Adrenal gland (tissue), 9 donors: ENCODE measurements at regions not wholly inside any gene's neighbourhood (a gene's known extent, or its start where the extent isn't known, plus 50 kb on each side); places are given as distances from the start of the nearest gene placed in this dataset.

Source experiments
- DNase-seq, 7 donors: peaks; one replicate each; pipeline ENCODE4 v3.0.0-alpha.2; 2019 to 2020
- H3K27ac ChIP-seq, 5 donors: fragments of 200-600 bp; sonication (generic) in 4 of 5; 1 replicate in 3 of 5; 2 replicates in 2 of 5; pipeline versions ENCODE4 v1.5.1 to v1.8.0; 2016 to 2020; ENCODE audit warnings: mild to moderate bottlenecking in 1 of 5
- H3K27me3 ChIP-seq: fragments of 200-600 bp; 2 replicates; pipeline ENCODE4 v1.8.0; 2021
- H3K36me3 ChIP-seq, 2 donors: fragments of 200-600 bp; replicated peaks in 1 of 2; 1 replicate in 1 of 2; 2 replicates in 1 of 2; pipeline versions ENCODE4 v1.5.1 to v1.8.0; 2018 to 2022
- H3K4me1 ChIP-seq, 2 donors: fragments of 200-600 bp; replicated peaks in 1 of 2; 1 replicate in 1 of 2; 2 replicates in 1 of 2; pipeline versions ENCODE4 v1.5.1 to v1.8.0; 2018 to 2021
- H3K4me3 ChIP-seq, 4 donors: fragments of 200-600 bp; sonication (generic) in 3 of 4; one replicate each; pipeline ENCODE4 v1.5.1; 2016 to 2018
- H3K9me3 ChIP-seq, 3 donors: fragments of 200-600 bp; sonication (generic) in 1 of 3; replicated peaks in 1 of 3; 1 replicate in 2 of 3; 2 replicates in 1 of 3; pipeline versions ENCODE4 v1.5.1 to v1.8.0; 2016 to 2021
- POLR2A ChIP-seq, 2 donors: fragments of 450-650 bp; IDR thresholded peaks; one replicate each; pipeline ENCODE4 v1.6.1; 2017; ENCODE audit warnings: antibody characterized with exemption in 2 of 2, mild to moderate bottlenecking in 2 of 2, moderate library complexity in 1 of 2
- WGBS, 4 donors: extraction: QIAGEN DNeasy Blood & Tissue Kit in 2 of 4; methylation state at CpG; one replicate each; pipeline versions ENCODE4 v1.1.5 to v1.1.7; 2013 to 2017; 5-methylcytosine and 5-hydroxymethylcytosine counted together
- intact Hi-C, 2 donors: fragments of 100-400 bp; cut with DNase I; formaldehyde crosslinking; loops; one replicate each; pipeline versions ENCODE4 v1.14.1 to v1.15.0; 2022 to 2023
- TF ChIP-seq, protein P1 (sequence below), 6 experiments: fragments of 450-650 bp in 4 of 6; fragments of 200-600 bp in 2 of 6; sonication (generic) in 1 of 6; IDR thresholded peaks; 1 replicate in 5 of 6; 2 replicates in 1 of 6; pipeline versions ENCODE4 v1.5.1 to v1.8.0; 2016 to 2021; ENCODE audit warnings: antibody characterized with exemption in 6 of 6, mild to moderate bottlenecking in 2 of 6, moderate library complexity in 1 of 6
- donor health status: healthy with polysubstance abuse.
- donor health status: Bipolar disorder and iron deficiency.
- donor health status: DM: yes; HTN: yes; CAD: no.
- donor health status: DM: no; HTN: no; CAD: no.
- donor health status: DM: no; HTN: no; CAD: no.

GRCh38 chr18:71018816-71019215 lies 730.0 kb downstream of the SOCS6 start:
- intact Hi-C loops: no loop called here
- H3K4me3 ChIP-seq: no peak overlapping the region
- TF ChIP-seq, protein P1, sequence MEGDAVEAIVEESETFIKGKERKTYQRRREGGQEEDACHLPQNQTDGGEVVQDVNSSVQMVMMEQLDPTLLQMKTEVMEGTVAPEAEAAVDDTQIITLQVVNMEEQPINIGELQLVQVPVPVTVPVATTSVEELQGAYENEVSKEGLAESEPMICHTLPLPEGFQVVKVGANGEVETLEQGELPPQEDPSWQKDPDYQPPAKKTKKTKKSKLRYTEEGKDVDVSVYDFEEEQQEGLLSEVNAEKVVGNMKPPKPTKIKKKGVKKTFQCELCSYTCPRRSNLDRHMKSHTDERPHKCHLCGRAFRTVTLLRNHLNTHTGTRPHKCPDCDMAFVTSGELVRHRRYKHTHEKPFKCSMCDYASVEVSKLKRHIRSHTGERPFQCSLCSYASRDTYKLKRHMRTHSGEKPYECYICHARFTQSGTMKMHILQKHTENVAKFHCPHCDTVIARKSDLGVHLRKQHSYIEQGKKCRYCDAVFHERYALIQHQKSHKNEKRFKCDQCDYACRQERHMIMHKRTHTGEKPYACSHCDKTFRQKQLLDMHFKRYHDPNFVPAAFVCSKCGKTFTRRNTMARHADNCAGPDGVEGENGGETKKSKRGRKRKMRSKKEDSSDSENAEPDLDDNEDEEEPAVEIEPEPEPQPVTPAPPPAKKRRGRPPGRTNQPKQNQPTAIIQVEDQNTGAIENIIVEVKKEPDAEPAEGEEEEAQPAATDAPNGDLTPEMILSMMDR (IDR thresholded peaks at IDR 0.05): no peak
- TF ChIP-seq POLR2A (IDR thresholded peaks at IDR 0.05): no peak

DNA sequence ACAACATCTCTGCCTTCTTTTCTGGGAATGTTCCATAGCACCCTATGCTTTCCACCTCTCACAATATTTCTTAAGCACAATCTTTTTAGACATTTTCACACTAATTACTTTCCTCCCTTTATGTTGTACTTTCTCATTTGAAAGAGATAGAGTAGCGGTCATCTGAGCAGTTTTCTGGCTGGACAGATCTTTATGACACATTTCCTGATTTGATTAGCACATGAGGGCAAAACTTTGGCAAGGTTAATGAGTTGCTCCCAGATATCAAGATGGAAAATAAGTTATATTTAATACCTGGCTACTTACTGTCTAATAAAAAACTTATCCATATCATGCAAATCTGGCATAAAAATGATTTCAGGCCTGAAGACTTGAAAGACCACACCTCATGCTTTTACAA lies 723.9 kb downstream of the SOCS6 start:
- TF ChIP-seq, protein P1 (IDR thresholded peaks at IDR 0.05): no peak
- no peak for TF ChIP-seq POLR2A (IDR thresholded peaks at IDR 0.05)
- no peak overlapping the region for H3K27ac ChIP-seq
- no peaks in the 10 kb centered on the region for H3K4me1 ChIP-seq
- H3K4me3 ChIP-seq: no peak overlapping the region
- no peaks in the 10 kb centered on the region for H3K36me3 ChIP-seq
- 68 to 82% (median 78%) methylated on average over 1 of the region's 1 CpG for WGBS, 4 donors
- intact Hi-C loops: no loop called here
- no peaks in the 10 kb centered on the region for H3K9me3 ChIP-seq
- no peaks in the 10 kb centered on the region for H3K27me3 ChIP-seq
- DNase-seq: no peak

More at GRCh38 chr18:71018816-71019215, 730.0 kb downstream of the SOCS6 start:
- Histone ChIP-seq H3K36me3 (no peaks in the 10 kb centered on the region), H3K9me3 (no peaks in the 10 kb centered on the region), H3K27me3 (no peaks in the 10 kb centered on the region), H3K4me1 (no peaks in the 10 kb centered on the region), H3K27ac (no peak overlapping the region)
- DNase-seq: no peak

DNA sequence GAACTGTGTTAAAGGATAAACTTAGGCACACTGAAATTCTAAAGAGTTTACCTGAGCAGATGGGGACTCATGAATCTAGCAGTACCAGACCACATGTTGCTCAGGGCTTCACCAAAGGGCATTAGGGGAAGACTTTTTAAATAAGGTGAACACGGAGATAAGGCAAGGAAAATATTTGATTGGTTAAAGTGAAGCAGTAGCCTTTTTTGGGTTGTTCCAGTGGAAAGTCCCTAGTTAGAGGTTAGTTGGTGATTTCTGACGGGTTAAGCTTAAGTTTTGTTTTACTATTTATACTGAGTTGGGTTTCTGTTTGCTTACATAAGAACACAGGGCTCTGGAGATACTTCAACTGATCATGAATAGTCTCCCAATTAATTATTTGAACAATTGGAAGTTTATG lies 722.5 kb downstream of the SOCS6 start:
- TF ChIP-seq POLR2A (IDR thresholded peaks at IDR 0.05): no peak
- TF ChIP-seq, protein P1 (IDR thresholded peaks at IDR 0.05): no peak
- intact Hi-C loops: no loop called here
- H3K4me1 ChIP-seq: no peaks in the 10 kb centered on the region
- no peak overlapping the region for H3K27ac ChIP-seq
- no peaks in the 10 kb centered on the region for H3K9me3 ChIP-seq
- no peaks in the 10 kb centered on the region for H3K36me3 ChIP-seq
- WGBS, 4 donors: 64 to 84% (median 73%) methylated on average over 2 of the region's 2 CpGs
- no peak for DNase-seq
- H3K4me3 ChIP-seq: no peak overlapping the region
- H3K27me3 ChIP-seq: no peaks in the 10 kb centered on the region

GRCh38 chr18:71008257-71008656 lies 719.4 kb downstream of the SOCS6 start:
- no peaks in the 10 kb centered on the region for H3K4me1 ChIP-seq
- H3K27me3 ChIP-seq: no peaks in the 10 kb centered on the region
- 63 to 73% (median 67%) methylated on average over 3 of the region's 3 CpGs for WGBS, 4 donors
- no peak overlapping the region for H3K27ac ChIP-seq
- H3K9me3 ChIP-seq: no peaks in the 10 kb centered on the region
- no peak overlapping the region for H3K4me3 ChIP-seq
- intact Hi-C loops: no loop called here
- TF ChIP-seq, protein P1 (IDR thresholded peaks at IDR 0.05): no peak
- no peak for TF ChIP-seq POLR2A (IDR thresholded peaks at IDR 0.05)
- no peaks in the 10 kb centered on the region for H3K36me3 ChIP-seq
- no peak for DNase-seq
